Liver (tissue), 3 donors: ENCODE measurements at regions not wholly inside any gene's neighbourhood (a gene's known extent, or its start where the extent isn't known, plus 50 kb on each side); places are given as distances from the start of the nearest gene placed in this dataset.

ENCODE experiments used
- FOXA2 ChIP-seq: IDR thresholded peaks from 2 replicates; pipeline ENCODE4 v1.6.1; 2016; ENCODE audit warnings: antibody characterized with exemption
- NR2F2 ChIP-seq: IDR thresholded peaks from 2 replicates; pipeline ENCODE4 v1.6.1; 2016; ENCODE audit warnings: antibody characterized with exemption
- SP1 ChIP-seq: IDR thresholded peaks from 2 replicates; pipeline ENCODE4 v1.6.1; 2018; ENCODE audit warnings: antibody characterized with exemption, mild to moderate bottlenecking
- TAF1 ChIP-seq: conservative IDR thresholded peaks from 2 replicates; pipeline ENCODE4 v1.6.1; 2016; ENCODE audit warnings: antibody characterized with exemption, mild to moderate bottlenecking
- YY1 ChIP-seq: IDR thresholded peaks from 2 replicates; pipeline ENCODE4 v1.6.1; 2016; ENCODE audit warnings: antibody characterized with exemption, mild to moderate bottlenecking
- TF ChIP-seq, protein P1 (sequence below): fragments of 150-350 bp; IDR thresholded peaks from 2 replicates; pipeline ENCODE4 v1.5.1; 2017; ENCODE audit warnings: improper control_type of control experiment, low read depth, low read length; ENCODE audit not compliant: missing input control
- TF ChIP-seq, protein P2 (sequence below): IDR thresholded peaks from 2 replicates; pipeline ENCODE4 v1.6.1; 2016; ENCODE audit warnings: antibody characterized with exemption
- TF ChIP-seq, protein P3 (sequence below): IDR thresholded peaks from 2 replicates; pipeline ENCODE4 v1.6.1; 2016; ENCODE audit warnings: antibody characterized with exemption
- TF ChIP-seq, protein P4 (sequence below): IDR thresholded peaks from 2 replicates; pipeline ENCODE4 v1.6.1; 2016; ENCODE audit warnings: antibody characterized with exemption
- donor health status: healthy.
- donor health status: healthy.

DNA sequence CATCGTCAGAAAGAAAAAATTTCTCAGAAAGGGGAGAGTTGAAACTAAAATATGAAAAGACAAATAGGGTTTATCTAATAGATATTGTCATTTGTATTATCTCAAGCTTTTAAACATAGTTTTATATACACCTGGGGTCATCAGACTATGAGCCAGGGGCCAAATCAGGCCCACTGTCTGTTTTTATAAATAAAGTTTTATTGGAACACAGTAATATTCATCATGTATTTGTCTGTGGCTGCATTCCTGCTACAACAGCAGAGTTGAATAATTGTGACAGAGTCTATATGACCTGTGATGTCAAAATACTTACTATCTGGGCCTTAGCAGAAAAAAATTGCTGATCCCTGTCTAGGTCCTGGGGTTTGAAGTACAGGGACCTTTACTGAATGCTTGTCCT lies 120.5 kb upstream of the RUNX1 start:
- TF ChIP-seq, protein P1, sequence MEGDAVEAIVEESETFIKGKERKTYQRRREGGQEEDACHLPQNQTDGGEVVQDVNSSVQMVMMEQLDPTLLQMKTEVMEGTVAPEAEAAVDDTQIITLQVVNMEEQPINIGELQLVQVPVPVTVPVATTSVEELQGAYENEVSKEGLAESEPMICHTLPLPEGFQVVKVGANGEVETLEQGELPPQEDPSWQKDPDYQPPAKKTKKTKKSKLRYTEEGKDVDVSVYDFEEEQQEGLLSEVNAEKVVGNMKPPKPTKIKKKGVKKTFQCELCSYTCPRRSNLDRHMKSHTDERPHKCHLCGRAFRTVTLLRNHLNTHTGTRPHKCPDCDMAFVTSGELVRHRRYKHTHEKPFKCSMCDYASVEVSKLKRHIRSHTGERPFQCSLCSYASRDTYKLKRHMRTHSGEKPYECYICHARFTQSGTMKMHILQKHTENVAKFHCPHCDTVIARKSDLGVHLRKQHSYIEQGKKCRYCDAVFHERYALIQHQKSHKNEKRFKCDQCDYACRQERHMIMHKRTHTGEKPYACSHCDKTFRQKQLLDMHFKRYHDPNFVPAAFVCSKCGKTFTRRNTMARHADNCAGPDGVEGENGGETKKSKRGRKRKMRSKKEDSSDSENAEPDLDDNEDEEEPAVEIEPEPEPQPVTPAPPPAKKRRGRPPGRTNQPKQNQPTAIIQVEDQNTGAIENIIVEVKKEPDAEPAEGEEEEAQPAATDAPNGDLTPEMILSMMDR: no peak
- TF ChIP-seq, protein P2, sequence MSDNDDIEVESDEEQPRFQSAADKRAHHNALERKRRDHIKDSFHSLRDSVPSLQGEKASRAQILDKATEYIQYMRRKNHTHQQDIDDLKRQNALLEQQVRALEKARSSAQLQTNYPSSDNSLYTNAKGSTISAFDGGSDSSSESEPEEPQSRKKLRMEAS: no peak
- TF ChIP-seq FOXA2 (no peak), TAF1 (no peak), NR2F2 (no peak), YY1 (no peak), SP1 (no peak)
- TF ChIP-seq, protein P3, sequence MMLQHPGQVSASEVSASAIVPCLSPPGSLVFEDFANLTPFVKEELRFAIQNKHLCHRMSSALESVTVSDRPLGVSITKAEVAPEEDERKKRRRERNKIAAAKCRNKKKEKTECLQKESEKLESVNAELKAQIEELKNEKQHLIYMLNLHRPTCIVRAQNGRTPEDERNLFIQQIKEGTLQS: no peak
- TF ChIP-seq, protein P4, sequence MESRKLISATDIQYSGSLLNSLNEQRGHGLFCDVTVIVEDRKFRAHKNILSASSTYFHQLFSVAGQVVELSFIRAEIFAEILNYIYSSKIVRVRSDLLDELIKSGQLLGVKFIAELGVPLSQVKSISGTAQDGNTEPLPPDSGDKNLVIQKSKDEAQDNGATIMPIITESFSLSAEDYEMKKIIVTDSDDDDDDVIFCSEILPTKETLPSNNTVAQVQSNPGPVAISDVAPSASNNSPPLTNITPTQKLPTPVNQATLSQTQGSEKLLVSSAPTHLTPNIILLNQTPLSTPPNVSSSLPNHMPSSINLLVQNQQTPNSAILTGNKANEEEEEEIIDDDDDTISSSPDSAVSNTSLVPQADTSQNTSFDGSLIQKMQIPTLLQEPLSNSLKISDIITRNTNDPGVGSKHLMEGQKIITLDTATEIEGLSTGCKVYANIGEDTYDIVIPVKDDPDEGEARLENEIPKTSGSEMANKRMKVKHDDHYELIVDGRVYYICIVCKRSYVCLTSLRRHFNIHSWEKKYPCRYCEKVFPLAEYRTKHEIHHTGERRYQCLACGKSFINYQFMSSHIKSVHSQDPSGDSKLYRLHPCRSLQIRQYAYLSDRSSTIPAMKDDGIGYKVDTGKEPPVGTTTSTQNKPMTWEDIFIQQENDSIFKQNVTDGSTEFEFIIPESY: no peak
